ENCODE measurements at regions not wholly inside any gene's neighbourhood (a gene's known extent, or its start where the extent isn't known, plus 50 kb on each side); places are given as distances from the start of the nearest gene placed in this dataset.

GRCh38 chr15:70563561-70564095, 199.7 kb downstream of the UACA start:
- TF ChIP-seq POLR2A (IDR thresholded peaks at IDR 0.05) (no peak), CTCF (IDR thresholded peaks at IDR 0.05) (no peak)
